ENCODE measurements at regions not wholly inside any gene's neighbourhood (a gene's known extent, or its start where the extent isn't known, plus 50 kb on each side); places are given as distances from the start of the nearest gene placed in this dataset.

DNA sequence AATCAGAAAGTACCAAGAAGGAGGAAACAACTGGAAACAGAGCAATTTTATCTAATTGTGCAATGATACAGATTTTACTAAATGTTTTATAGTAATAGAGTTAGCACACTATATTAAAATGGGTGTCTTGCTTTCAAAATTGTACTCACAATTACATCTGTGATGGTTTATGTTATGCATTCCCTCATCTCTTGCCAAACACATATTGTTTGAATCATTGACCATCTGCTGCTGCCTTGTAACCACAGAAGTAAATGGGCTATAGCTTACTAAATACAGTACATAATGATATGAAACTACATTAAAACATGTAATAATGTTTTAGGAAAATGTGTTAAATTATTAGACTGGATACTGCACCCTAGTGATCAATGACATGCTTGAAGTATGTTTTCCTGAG, 158.1 kb downstream of the SLC25A46 start:
- no peak overlapping the region for H3K27ac ChIP-seq (ENCODE audit: low read length)
- no peak for ATAC-seq
- no peaks in the 10 kb centered on the region for H3K4me1 ChIP-seq (ENCODE audit: control insufficient read depth, insufficient read depth, low read length)
- intact Hi-C loops (cut with DNase I) = no loop called here
- H3K9me3 ChIP-seq (ENCODE audit: control insufficient read depth, low read length) = no peaks in the 10 kb centered on the region
- H3K27me3 ChIP-seq (ENCODE audit: control insufficient read depth, insufficient read depth) = no peaks in the 10 kb centered on the region
- DNase-seq = no peak
- H3K4me3 ChIP-seq (ENCODE audit: low read length) = no peak overlapping the region

DNA sequence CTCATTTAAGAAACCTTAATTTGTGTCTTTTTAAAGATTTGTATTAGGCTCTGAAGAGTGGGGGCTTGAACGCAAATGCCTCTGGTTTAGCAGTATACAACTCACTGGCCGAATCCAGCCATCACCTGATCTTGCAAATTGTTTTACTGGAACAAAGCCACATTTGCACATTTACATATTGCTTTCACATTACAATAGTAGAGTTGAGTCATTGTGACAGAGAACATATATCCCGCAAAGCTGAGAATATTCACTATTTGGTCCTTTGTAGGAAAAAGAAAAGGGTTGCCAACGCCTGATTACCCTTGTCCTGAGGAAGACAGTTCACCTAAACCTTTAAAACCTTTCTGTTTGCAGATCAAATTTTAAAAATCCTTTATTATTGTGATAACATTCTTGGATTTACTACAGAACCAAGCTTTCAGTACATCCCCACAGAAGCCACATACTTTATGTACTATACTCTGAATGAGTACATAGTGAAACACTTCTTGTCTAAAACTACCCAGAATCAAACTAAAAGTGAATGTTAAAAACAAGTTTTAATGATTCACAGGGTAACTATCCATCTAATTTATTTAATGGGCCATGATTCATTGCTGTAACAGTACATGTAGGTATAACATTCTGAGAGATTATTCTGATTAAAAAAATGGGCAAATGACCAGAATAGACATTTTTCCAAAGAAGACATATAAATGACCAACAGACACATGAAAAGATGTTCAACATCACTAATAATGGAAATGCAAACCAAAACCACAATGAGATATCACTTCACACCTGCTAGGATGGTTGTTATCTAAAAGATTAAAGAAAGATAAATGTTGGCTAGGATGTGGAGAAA, 161.0 kb downstream of the SLC25A46 start:
- ATAC-seq (no peak), DNase-seq (no peak)
- H3K4me3 ChIP-seq (ENCODE audit: low read length) = no peak overlapping the region
- no peaks in the 10 kb centered on the region for H3K9me3 ChIP-seq (ENCODE audit: control insufficient read depth, low read length)
- 72% methylated on average over 4 of the region's 4 CpGs for WGBS
- no peak overlapping the region for H3K27ac ChIP-seq (ENCODE audit: low read length)
- H3K27me3 ChIP-seq (ENCODE audit: control insufficient read depth, insufficient read depth) = no peaks in the 10 kb centered on the region
- H3K4me1 ChIP-seq (ENCODE audit: control insufficient read depth, insufficient read depth, low read length) = no peaks in the 10 kb centered on the region
- intact Hi-C loops (cut with DNase I) = no loop called here

GRCh38 chr5:110900829-110901228, 162.0 kb downstream of the SLC25A46 start:
- intact Hi-C loops (cut with DNase I) = no loop called here
- ATAC-seq (no peak), DNase-seq (no peak)
- Histone ChIP-seq H3K27me3 (ENCODE audit: control insufficient read depth, insufficient read depth) (no peaks in the 10 kb centered on the region), H3K27ac (ENCODE audit: low read length) (no peak overlapping the region), H3K4me1 (ENCODE audit: control insufficient read depth, insufficient read depth, low read length) (no peaks in the 10 kb centered on the region), H3K9me3 (ENCODE audit: control insufficient read depth, low read length) (no peaks in the 10 kb centered on the region), H3K4me3 (ENCODE audit: low read length) (no peak overlapping the region)
- 45% methylated on average over 2 of the region's 2 CpGs for WGBS

- no peaks in the 10 kb centered on the region for H3K4me1 ChIP-seq (ENCODE audit: control insufficient read depth, insufficient read depth, low read length)
- WGBS = 73% methylated on average over 3 of the region's 3 CpGs
- no peaks in the 10 kb centered on the region for H3K9me3 ChIP-seq (ENCODE audit: control insufficient read depth, low read length)
- ATAC-seq (no peak), DNase-seq (no peak)
- H3K27me3 ChIP-seq (ENCODE audit: control insufficient read depth, insufficient read depth) = no peaks in the 10 kb centered on the region
- intact Hi-C loops (cut with DNase I) = no loop called here
- no peak overlapping the region for H3K27ac ChIP-seq (ENCODE audit: low read length)
- no peak overlapping the region for H3K4me3 ChIP-seq (ENCODE audit: low read length)
Observed at GRCh38 chr5:110903966-110904365, 165.2 kb downstream of the SLC25A46 start.

- no peak for ATAC-seq
- H3K27me3 ChIP-seq (ENCODE audit: control insufficient read depth, insufficient read depth) = no peaks in the 10 kb centered on the region
- no peaks in the 10 kb centered on the region for H3K9me3 ChIP-seq (ENCODE audit: control insufficient read depth, low read length)
- DNase-seq = no peak
- intact Hi-C loops (cut with DNase I) = no loop called here
- H3K4me1 ChIP-seq (ENCODE audit: control insufficient read depth, insufficient read depth, low read length) = no peaks in the 10 kb centered on the region
- no peak overlapping the region for H3K27ac ChIP-seq (ENCODE audit: low read length)
- no peak overlapping the region for H3K4me3 ChIP-seq (ENCODE audit: low read length)
Observed at GRCh38 chr5:110908848-110909247, 162.7 kb upstream of the TSLP start.

DNA sequence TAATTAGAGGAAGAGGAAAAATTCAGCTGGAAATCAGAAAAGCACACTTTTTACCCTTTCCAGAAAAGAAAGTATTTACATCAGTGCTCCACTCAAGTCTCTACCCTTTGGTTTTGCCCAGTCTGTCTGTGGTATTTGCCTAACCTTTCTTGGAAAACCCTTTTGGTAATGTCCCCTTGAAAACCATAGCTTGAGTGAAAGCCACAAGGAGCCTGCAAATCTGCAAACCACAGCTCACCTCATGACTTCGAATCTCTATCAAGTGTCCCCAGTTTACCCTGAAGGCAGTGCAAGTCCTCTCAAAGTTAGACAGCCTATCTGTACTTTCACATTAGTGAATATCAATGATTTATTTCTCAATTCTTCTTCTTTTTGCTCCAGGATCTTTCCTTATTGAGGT, 162.1 kb upstream of the TSLP start:
- DNase-seq = no peak
- intact Hi-C loops (cut with DNase I) = no loop called here
- ATAC-seq = no peak
- H3K27me3 ChIP-seq (ENCODE audit: control insufficient read depth, insufficient read depth) = no peaks in the 10 kb centered on the region
- no peaks in the 10 kb centered on the region for H3K4me1 ChIP-seq (ENCODE audit: control insufficient read depth, insufficient read depth, low read length)
- H3K27ac ChIP-seq (ENCODE audit: low read length) = no peak overlapping the region
- 63% methylated on average over 1 of the region's 1 CpG for WGBS
- H3K9me3 ChIP-seq (ENCODE audit: control insufficient read depth, low read length) = no peaks in the 10 kb centered on the region
- H3K4me3 ChIP-seq (ENCODE audit: low read length) = no peak overlapping the region

DNA sequence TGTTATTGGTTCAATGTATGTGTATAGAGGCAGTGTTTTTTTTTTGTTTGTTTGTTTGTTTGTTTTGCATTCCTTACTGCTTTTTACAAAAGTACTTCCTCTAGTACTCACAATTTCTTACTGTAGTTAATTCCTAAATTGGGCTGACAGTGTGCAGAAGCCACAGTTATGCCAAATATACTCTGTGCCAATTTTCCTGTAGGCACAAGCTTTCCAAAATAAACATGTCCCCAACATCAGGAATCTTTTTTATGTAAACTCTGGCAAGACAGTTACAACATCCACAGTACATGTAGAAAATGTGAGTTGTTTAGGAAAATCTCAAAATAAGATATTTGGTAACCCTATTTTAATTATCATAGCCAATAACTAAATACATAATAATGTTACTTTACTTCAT, 161.6 kb upstream of the TSLP start:
- no peak for DNase-seq
- H3K4me3 ChIP-seq (ENCODE audit: low read length) = no peak overlapping the region
- H3K27ac ChIP-seq (ENCODE audit: low read length) = no peak overlapping the region
- peak in 1 of 2 donors; percentile 48 for ATAC-seq
- H3K27me3 ChIP-seq (ENCODE audit: control insufficient read depth, insufficient read depth) = no peaks in the 10 kb centered on the region
- intact Hi-C loops (cut with DNase I) = no loop called here
- no peaks in the 10 kb centered on the region for H3K9me3 ChIP-seq (ENCODE audit: control insufficient read depth, low read length)
- no peaks in the 10 kb centered on the region for H3K4me1 ChIP-seq (ENCODE audit: control insufficient read depth, insufficient read depth, low read length)

DNA sequence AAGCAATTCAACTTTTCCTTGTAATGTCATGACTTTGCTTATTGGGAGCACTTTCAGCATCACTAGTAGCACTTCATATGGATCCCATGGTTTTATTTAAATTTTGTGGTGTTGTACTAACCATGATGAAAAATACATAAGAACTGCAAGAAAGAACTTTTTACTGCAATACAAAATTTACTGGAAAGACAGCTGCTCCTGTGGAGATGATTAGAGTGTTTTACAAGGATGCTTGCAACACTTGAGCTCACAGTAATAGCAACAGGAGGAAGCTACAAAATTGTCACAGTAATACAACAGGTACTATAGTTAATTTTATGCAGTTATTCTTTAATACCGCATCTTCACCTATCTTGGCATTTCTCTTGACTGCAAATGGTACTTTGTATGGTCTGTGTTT, 158.3 kb upstream of the TSLP start:
- Histone ChIP-seq H3K27me3 (ENCODE audit: control insufficient read depth, insufficient read depth) (no peaks in the 10 kb centered on the region), H3K4me3 (ENCODE audit: low read length) (no peak overlapping the region), H3K27ac (ENCODE audit: low read length) (no peak overlapping the region), H3K4me1 (ENCODE audit: control insufficient read depth, insufficient read depth, low read length) (peaks cover 2% of the 10 kb centered on the region), H3K9me3 (ENCODE audit: control insufficient read depth, low read length) (no peaks in the 10 kb centered on the region)
- no peak for ATAC-seq
- WGBS = 96% methylated on average over 1 of the region's 1 CpG
- intact Hi-C loops (cut with DNase I) = no loop called here
- DNase-seq = no peak

DNA sequence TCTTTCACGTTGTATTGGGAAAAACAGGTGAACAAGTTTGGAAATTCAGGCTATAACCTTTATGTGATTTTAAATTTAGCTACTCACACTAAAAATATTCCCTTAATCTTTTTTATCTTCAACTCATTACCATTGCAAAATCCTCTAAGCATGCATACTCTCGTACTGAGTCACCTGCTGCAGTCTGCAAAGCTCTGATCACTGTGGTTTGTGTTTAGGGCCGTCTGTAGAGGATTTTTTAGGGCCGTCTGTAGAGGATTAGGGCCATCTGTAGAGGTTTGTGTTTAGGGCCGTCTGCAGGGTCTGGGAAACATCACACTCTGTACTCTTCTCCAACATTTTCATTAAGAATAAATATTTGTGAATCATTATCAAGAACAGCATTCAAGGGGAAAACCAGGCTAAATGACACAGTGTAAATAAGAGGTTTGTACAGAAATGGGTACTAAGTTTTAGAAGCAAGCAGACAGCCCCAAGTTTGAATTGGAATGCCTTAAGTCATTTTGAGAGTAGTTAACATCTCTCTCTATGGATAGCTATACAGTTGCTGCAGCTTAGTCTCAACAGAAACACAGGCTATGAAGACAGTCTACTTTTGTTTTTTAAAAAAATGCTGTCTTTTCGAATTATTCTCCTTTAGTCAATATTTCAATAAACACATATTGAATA, 155.0 kb upstream of the TSLP start:
- WGBS = 31% methylated on average over 6 of the region's 6 CpGs
- Histone ChIP-seq H3K4me1 (ENCODE audit: control insufficient read depth, insufficient read depth, low read length) (peaks cover 2% of the 10 kb centered on the region), H3K4me3 (ENCODE audit: low read length) (peak overlapping the region; percentile 5), H3K27me3 (ENCODE audit: control insufficient read depth, insufficient read depth) (no peaks in the 10 kb centered on the region), H3K27ac (ENCODE audit: low read length) (no peak overlapping the region), H3K9me3 (ENCODE audit: control insufficient read depth, low read length) (no peaks in the 10 kb centered on the region)
- ATAC-seq (peak; percentile 55 to 56), DNase-seq (no peak)
- intact Hi-C loops (cut with DNase I) = no loop called here

DNA sequence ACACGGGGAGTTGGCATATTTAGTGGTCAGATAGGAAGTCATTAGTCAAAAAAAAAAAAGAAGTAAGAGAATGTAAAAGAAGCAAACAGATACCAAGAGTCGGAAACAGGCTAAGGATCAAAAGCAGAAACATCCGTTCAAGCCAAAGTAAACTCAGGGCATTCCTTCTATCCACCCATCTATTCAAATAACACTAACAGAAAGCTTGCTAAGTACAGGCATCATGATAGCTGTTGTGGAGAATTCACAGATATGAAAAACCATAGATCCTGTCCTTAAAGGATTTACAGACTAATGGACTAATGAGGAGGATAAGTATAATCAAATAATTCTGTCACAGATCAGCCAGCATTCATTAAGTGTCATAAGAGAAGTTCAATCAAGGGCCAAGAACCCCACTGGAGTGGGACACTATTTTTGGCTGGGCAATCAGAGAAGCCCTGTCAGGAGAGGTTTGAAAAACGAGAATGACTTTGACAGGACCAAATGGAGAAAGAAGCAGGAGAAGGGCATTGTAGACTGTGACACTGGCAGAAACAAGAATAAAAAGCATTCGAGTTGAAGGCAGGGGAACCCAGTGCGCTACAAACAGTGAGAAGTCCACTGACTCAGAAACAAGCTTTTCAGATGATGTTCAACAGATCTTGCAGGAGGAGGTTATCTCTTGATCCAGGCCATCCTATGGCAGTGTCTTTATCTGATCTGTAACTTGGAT, 154.2 kb upstream of the TSLP start:
- H3K27me3 ChIP-seq (ENCODE audit: control insufficient read depth, insufficient read depth) = no peaks in the 10 kb centered on the region
- H3K4me3 ChIP-seq (ENCODE audit: low read length) = no peak overlapping the region
- 44% methylated on average over 6 of the region's 6 CpGs for WGBS
- peaks cover 2% of the 10 kb centered on the region for H3K4me1 ChIP-seq (ENCODE audit: control insufficient read depth, insufficient read depth, low read length)
- peak in 1 of 2 donors; percentile 47 for ATAC-seq
- no peaks in the 10 kb centered on the region for H3K9me3 ChIP-seq (ENCODE audit: control insufficient read depth, low read length)
- intact Hi-C loops (cut with DNase I) = no loop called here
- peak overlapping the region; percentile 42 for H3K27ac ChIP-seq (ENCODE audit: low read length)
- DNase-seq = no peak

DNA sequence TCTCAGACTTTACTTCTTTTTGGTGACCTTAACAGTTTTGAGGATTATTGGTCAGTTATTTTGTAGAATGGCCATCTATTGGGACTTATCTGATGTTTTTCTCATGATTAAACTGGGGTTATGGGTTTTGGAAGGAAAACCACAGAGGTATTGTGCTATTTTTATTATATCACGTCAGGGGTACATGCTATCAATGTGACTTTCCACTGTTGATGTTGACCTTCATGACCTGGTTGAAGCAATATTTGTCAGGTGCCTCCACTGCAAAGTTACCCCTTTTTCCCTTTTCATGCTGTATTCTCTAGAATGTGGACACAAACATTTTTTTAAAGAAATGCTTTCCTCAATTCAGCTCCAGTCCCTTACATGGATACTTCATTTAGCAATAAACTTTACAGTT, 152.8 kb upstream of the TSLP start:
- Histone ChIP-seq H3K4me1 (ENCODE audit: control insufficient read depth, insufficient read depth, low read length) (peaks cover 2% of the 10 kb centered on the region), H3K4me3 (ENCODE audit: low read length) (no peak overlapping the region), H3K27ac (ENCODE audit: low read length) (no peak overlapping the region), H3K9me3 (ENCODE audit: control insufficient read depth, low read length) (no peaks in the 10 kb centered on the region), H3K27me3 (ENCODE audit: control insufficient read depth, insufficient read depth) (no peaks in the 10 kb centered on the region)
- intact Hi-C loops (cut with DNase I) = no loop called here
- ATAC-seq = no peak
- DNase-seq = no peak
- 37% methylated on average over 1 of the region's 1 CpG for WGBS
